ENCODE measurements at regions not wholly inside any gene's neighbourhood (a gene's known extent, or its start where the extent isn't known, plus 50 kb on each side); places are given as distances from the start of the nearest gene placed in this dataset.

DNA sequence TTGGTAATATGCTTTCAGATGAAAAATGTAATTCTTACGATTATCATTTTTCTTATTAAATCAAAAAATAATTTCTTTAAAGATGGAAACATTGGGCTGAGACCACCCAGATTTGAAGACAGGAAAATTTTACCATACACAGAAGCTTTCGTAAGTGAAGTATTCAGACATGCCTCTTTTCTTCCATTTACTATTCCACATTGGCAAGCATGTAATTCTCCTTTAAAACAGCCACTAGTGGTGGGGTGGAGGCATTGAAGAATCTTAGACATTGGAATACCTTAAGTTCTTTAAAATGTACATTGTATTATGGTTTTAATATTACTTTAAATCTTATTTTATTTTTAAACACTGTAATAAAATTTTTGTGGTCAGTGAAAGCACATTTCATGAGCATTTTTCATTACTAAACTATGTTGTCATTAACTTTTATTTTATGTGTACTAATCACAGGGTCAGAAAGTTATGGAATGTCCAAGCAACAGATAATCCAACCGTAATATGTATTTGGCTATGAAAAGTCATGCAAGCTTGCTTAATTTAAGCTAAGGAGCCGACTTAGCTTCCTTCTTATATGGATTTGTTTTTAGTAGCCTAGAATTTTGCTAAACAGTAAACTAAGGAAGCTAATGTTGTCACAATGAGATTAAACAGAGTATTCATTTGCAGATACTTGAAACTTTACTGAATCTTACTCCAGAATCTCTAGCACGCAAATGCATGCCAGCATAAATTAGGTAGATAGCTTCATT, 97.4 kb upstream of the ALDH1A1 start:
- TF ChIP-seq, protein P1, sequence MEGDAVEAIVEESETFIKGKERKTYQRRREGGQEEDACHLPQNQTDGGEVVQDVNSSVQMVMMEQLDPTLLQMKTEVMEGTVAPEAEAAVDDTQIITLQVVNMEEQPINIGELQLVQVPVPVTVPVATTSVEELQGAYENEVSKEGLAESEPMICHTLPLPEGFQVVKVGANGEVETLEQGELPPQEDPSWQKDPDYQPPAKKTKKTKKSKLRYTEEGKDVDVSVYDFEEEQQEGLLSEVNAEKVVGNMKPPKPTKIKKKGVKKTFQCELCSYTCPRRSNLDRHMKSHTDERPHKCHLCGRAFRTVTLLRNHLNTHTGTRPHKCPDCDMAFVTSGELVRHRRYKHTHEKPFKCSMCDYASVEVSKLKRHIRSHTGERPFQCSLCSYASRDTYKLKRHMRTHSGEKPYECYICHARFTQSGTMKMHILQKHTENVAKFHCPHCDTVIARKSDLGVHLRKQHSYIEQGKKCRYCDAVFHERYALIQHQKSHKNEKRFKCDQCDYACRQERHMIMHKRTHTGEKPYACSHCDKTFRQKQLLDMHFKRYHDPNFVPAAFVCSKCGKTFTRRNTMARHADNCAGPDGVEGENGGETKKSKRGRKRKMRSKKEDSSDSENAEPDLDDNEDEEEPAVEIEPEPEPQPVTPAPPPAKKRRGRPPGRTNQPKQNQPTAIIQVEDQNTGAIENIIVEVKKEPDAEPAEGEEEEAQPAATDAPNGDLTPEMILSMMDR (IDR thresholded peaks at IDR 0.05; ENCODE audit: low read depth, low read length, poor library complexity, severe bottlenecking), result no peak
- TF ChIP-seq EZH2phosphoT487 (IDR thresholded peaks at IDR 0.05; ENCODE audit: borderline replicate concordance, low read length), result no peak

All from DOHH2 (cell line).